PC-9 (cell line): ENCODE measurements at regions not wholly inside any gene's neighbourhood (a gene's known extent, or its start where the extent isn't known, plus 50 kb on each side); places are given as distances from the start of the nearest gene placed in this dataset.

Experiments used
- BruUV-seq: library from RNA; stranded (reverse); fragments of 400-500 nt; replicated peaks from 2 replicates; lab custom pipeline; 2021; lab: Mats Ljungman, UMichigan
- CTCF ChIA-PET: fragments of 300-600 bp; sonication (Branson Sonifier 250); formaldehyde crosslinking; loops from one replicate; lab custom pipeline; 2022; ENCODE audit warnings: antibody characterized with exemption; lab: Charles Lee
- POLR2A ChIA-PET: fragments of 300-600 bp; sonication (Branson Sonifier 250); formaldehyde crosslinking; loops from one replicate; lab custom pipeline; 2022; ENCODE audit warnings: antibody characterized with exemption; ENCODE audit not compliant: unreplicated experiment; lab: Charles Lee
- DNase-seq, 2 experiments: peaks; one replicate each; pipeline versions ENCODE4 v3.0.0 to v3.0.0-alpha.2; 2015 to 2022; ENCODE audit warnings: mixed read lengths in 1 of 2
- H2AFZ ChIP-seq: fragments of 200-600 bp; sonication (generic); 2 replicates; pipeline ENCODE4 v1.8.1; 2017; ENCODE audit warnings: antibody characterized with exemption
- H3F3A ChIP-seq: fragments of 200-600 bp; sonication (generic); 2 replicates; pipeline ENCODE4 v1.8.1; 2017; ENCODE audit warnings: antibody characterized with exemption, mild to moderate bottlenecking, low read depth; ENCODE audit not compliant: insufficient read depth
- H3K27ac ChIP-seq: fragments of 200-600 bp; sonication (generic); 2 replicates; pipeline ENCODE4 v1.6.1; 2016; ENCODE audit warnings: mixed run types
- H3K27me3 ChIP-seq: fragments of 200-600 bp; sonication (generic); 2 replicates; pipeline ENCODE4 v1.6.1; 2016; ENCODE audit warnings: low read depth, mixed run types; ENCODE audit not compliant: insufficient read depth
- H3K36me3 ChIP-seq: fragments of 200-600 bp; sonication (generic); 2 replicates; pipeline ENCODE4 v1.6.1; 2016; ENCODE audit warnings: low read depth, mixed run types
- H3K4me1 ChIP-seq: fragments of 200-600 bp; sonication (generic); replicated peaks from 2 replicates; pipeline ENCODE4 v1.6.1; 2016; ENCODE audit warnings: mixed run types; ENCODE audit not compliant: insufficient read depth
- H3K4me2 ChIP-seq: fragments of 200-600 bp; sonication (generic); 2 replicates; pipeline ENCODE4 v1.6.1; 2017; ENCODE audit warnings: mixed run types
- H3K4me3 ChIP-seq: fragments of 200-600 bp; sonication (generic); 2 replicates; pipeline ENCODE4 v1.6.1; 2016; ENCODE audit warnings: mixed run types
- H3K79me2 ChIP-seq: fragments of 200-600 bp; sonication (generic); 2 replicates; pipeline ENCODE4 v1.6.1; 2017; ENCODE audit warnings: low read depth, mixed run types
- H3K9me2 ChIP-seq: fragments of 200-600 bp; sonication (generic); 2 replicates; pipeline ENCODE4 v1.8.1; 2017; ENCODE audit warnings: mild to moderate bottlenecking; ENCODE audit not compliant: insufficient read depth
- H3K9me3 ChIP-seq: fragments of 200-600 bp; sonication (generic); 2 replicates; pipeline ENCODE4 v1.8.1; 2016; ENCODE audit warnings: low read depth; ENCODE audit not compliant: insufficient read depth
- H4K20me1 ChIP-seq: fragments of 200-600 bp; sonication (generic); 2 replicates; pipeline ENCODE4 v1.8.1; 2017; ENCODE audit not compliant: insufficient read depth
- CTCF ChIP-seq: fragments of 200-600 bp; sonication (generic); conservative IDR thresholded peaks from 2 replicates; pipeline ENCODE4 v1.6.1; 2017; ENCODE audit warnings: mixed run types, antibody characterized with exemption, mild to moderate bottlenecking, moderate library complexity
- EZH2 ChIP-seq: fragments of 200-600 bp; sonication (generic); IDR thresholded peaks from 2 replicates; pipeline ENCODE4 v1.8.0; 2017; ENCODE audit warnings: antibody characterized with exemption, low read depth
- intact Hi-C: fragments of 100-400 bp; cut with micrococcal nuclease; formaldehyde crosslinking; loops from one replicate; pipeline ENCODE4 v1.10.0; 2022; ENCODE audit not compliant: unreplicated experiment

- CTCF ChIA-PET: no interaction called here
- no peaks in the 10 kb centered on the region for H3K9me2 ChIP-seq
- H3K4me3 ChIP-seq: no peak overlapping the region
- no peaks in the 10 kb centered on the region for H3K79me2 ChIP-seq
- H2AFZ ChIP-seq: no peak overlapping the region
- intact Hi-C loops: no loop called here
- H3K4me2 ChIP-seq: no peak overlapping the region
- H3K4me1 ChIP-seq: no peaks in the 10 kb centered on the region
- H3K36me3 ChIP-seq: no peaks in the 10 kb centered on the region
- H3F3A ChIP-seq: no peaks in the 10 kb centered on the region
- H4K20me1 ChIP-seq: no peaks in the 10 kb centered on the region
- BruUV-seq: no TSS peak
- H3K27me3 ChIP-seq: no peaks in the 10 kb centered on the region
- H3K9me3 ChIP-seq: no peaks in the 10 kb centered on the region
- POLR2A ChIA-PET: no interaction called here
- no peak overlapping the region for H3K27ac ChIP-seq
- TF ChIP-seq EZH2: no peak
- TF ChIP-seq CTCF: no peak
- DNase-seq: no peak
These were observed 630.6 kb upstream of the ZWINT start for GRCh38 chr10:56991591-56992069.

DNA sequence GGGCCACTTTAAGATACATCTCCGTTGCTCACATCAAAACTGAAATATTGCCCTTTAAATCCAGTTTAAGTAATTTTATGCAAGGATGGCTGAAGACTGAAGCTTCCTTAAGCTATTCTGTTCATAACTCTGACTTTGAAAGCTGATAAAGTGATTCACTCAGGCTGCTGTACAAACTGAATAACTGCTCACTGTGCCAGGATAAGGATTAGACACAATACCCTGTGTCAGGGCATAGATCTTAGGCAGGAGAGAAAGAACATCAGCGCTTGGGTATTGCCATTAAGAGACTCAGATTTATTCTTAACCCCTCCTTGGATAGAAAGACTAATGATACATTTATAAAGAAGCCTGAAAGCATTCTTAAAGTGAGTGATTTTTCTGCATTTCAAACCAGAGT, 614.5 kb upstream of the ZWINT start:
- TF ChIP-seq EZH2 (no peak), CTCF (no peak)
- H3K4me2 ChIP-seq: no peak overlapping the region
- no TSS peak for BruUV-seq

DNA sequence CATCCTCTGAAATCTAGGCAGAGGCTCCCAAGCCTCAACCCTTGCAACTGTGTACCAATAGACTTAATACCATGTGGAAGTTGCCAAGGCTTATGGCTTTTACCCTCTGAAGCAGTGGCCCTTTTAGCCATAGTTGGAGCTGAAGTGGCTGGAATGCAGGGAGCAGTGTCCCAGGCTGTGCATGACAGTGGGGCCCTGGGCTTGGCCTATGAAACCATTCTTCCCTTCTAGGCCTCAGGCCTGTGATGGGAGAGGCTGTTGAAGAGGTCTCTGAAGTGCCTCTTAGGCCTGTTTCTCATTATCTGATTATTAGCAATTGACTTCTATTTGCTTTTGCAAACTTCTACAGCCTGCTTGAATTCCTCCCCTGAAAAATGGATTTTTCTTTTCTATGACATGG, 612.7 kb upstream of the ZWINT start:
- Histone ChIP-seq H3K9me2 (no peaks in the 10 kb centered on the region), H3K4me1 (no peaks in the 10 kb centered on the region), H3K4me2 (no peak overlapping the region), H2AFZ (no peak overlapping the region), H4K20me1 (no peaks in the 10 kb centered on the region), H3K4me3 (no peak overlapping the region), H3K27ac (no peak overlapping the region), H3K9me3 (no peaks in the 10 kb centered on the region), H3K36me3 (no peaks in the 10 kb centered on the region), H3K79me2 (no peaks in the 10 kb centered on the region), H3F3A (no peaks in the 10 kb centered on the region), H3K27me3 (no peaks in the 10 kb centered on the region)
- TF ChIP-seq CTCF (no peak), EZH2 (no peak)
- DNase-seq: no peak
- intact Hi-C loops: no loop called here
- no TSS peak for BruUV-seq
- ChIA-PET CTCF (no interaction called here), POLR2A (no interaction called here)

More for the DNA sequence above, 614.5 kb upstream of the ZWINT start:
- DNase-seq: no peak
- intact Hi-C loops: no loop called here
- H3K9me3 ChIP-seq: no peaks in the 10 kb centered on the region
- CTCF ChIA-PET: no interaction called here
- H3K79me2 ChIP-seq: no peaks in the 10 kb centered on the region
- H3K36me3 ChIP-seq: no peaks in the 10 kb centered on the region
- H3K27me3 ChIP-seq: no peaks in the 10 kb centered on the region
- no peak overlapping the region for H2AFZ ChIP-seq
- H4K20me1 ChIP-seq: no peaks in the 10 kb centered on the region
- no peak overlapping the region for H3K4me3 ChIP-seq
- no peaks in the 10 kb centered on the region for H3K9me2 ChIP-seq
- H3F3A ChIP-seq: no peaks in the 10 kb centered on the region
- H3K4me1 ChIP-seq: no peaks in the 10 kb centered on the region
- POLR2A ChIA-PET: no interaction called here
- H3K27ac ChIP-seq: no peak overlapping the region
